ENCODE measurements at regions not wholly inside any gene's neighbourhood (a gene's known extent, or its start where the extent isn't known, plus 50 kb on each side); places are given as distances from the start of the nearest gene placed in this dataset.
"Not testable (repeated sequence)": the region's sequence is repeated elsewhere in the genome, so short reads cannot be mapped to it uniquely, and the experiment has no call there.

DNA sequence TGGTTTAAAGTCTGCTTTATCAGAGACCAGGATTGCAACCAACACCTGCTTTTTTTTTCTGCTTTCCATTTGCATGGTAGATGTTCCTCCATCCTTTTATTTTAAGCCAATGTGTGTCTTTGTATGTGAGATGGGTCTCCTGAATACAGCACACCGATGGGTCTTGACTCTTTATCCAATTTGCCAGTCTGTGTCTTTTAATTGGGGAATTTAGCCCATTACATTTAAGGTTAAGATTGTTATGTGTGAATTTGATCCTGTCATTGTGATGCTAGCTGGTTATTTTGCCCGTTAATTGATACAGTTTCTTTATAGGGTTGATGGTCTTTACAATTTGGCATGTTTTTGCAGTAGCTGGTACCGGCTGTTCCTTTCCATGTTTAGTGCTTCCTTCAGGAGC is 128.4 kb downstream of the ADCYAP1 start:
- TF ChIP-seq EZH2 (IDR thresholded peaks at IDR 0.05; ENCODE audit: insufficient read depth, poor library complexity, severe bottlenecking); EZH2phosphoT487 (IDR thresholded peaks at IDR 0.05; ENCODE audit: insufficient read depth, low read depth): not testable (repeated sequence)
